ENCODE measurements at regions not wholly inside any gene's neighbourhood (a gene's known extent, or its start where the extent isn't known, plus 50 kb on each side); places are given as distances from the start of the nearest gene placed in this dataset.
A peak's percentile ranks its signal among the peaks of the same experiment; 100 is the strongest.

DNA sequence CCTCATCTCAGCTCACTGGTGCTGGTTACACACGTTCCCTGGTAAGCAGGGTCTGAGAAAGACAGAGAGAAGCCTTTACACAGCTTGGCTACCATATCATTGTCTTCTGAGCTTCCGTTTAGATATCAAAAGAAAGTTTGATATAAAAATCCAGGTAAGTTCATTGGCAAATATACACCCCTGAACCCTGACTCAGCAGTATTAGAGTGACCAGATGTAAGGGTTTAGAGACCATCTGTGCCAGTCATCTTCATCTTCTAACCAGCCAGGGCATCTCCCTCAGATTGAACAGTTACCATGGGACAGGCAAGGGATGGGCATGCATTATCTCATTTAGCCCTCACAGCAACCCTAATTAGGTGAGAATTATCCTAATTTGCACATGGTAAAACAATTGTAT is 232.1 kb downstream of the MED10 start:
- Histone ChIP-seq H3K4me3 (ENCODE audit: insufficient read depth, low read length) (no peak overlapping the region), H3K4me1 (ENCODE audit: insufficient read depth, low read length) (no peaks in the 10 kb centered on the region), H4K20me1 (ENCODE audit: insufficient read depth, low read length) (no peaks in the 10 kb centered on the region), H3K4me2 (ENCODE audit: insufficient read depth, low read length) (no peak overlapping the region), H3K36me3 (ENCODE audit: insufficient read depth, low read length) (no peaks in the 10 kb centered on the region), H3K27me3 (ENCODE audit: insufficient read depth, low read length) (no peaks in the 10 kb centered on the region), H2AFZ (ENCODE audit: low read length) (no peak overlapping the region), H3K27ac (ENCODE audit: low read depth, low read length) (no peak overlapping the region), H3K79me2 (ENCODE audit: insufficient read depth, low read length) (no peaks in the 10 kb centered on the region), H3K9me3 (ENCODE audit: low read depth, low read length) (no peaks in the 10 kb centered on the region)
- DNase-seq (ENCODE audit: insufficient read length, low spot score, missing footprints), result no peak
- TF ChIP-seq, protein P1, sequence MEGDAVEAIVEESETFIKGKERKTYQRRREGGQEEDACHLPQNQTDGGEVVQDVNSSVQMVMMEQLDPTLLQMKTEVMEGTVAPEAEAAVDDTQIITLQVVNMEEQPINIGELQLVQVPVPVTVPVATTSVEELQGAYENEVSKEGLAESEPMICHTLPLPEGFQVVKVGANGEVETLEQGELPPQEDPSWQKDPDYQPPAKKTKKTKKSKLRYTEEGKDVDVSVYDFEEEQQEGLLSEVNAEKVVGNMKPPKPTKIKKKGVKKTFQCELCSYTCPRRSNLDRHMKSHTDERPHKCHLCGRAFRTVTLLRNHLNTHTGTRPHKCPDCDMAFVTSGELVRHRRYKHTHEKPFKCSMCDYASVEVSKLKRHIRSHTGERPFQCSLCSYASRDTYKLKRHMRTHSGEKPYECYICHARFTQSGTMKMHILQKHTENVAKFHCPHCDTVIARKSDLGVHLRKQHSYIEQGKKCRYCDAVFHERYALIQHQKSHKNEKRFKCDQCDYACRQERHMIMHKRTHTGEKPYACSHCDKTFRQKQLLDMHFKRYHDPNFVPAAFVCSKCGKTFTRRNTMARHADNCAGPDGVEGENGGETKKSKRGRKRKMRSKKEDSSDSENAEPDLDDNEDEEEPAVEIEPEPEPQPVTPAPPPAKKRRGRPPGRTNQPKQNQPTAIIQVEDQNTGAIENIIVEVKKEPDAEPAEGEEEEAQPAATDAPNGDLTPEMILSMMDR (IDR thresholded peaks at IDR 0.05; ENCODE audit: extremely low read depth, low read depth, low read length), result no peak

DNA sequence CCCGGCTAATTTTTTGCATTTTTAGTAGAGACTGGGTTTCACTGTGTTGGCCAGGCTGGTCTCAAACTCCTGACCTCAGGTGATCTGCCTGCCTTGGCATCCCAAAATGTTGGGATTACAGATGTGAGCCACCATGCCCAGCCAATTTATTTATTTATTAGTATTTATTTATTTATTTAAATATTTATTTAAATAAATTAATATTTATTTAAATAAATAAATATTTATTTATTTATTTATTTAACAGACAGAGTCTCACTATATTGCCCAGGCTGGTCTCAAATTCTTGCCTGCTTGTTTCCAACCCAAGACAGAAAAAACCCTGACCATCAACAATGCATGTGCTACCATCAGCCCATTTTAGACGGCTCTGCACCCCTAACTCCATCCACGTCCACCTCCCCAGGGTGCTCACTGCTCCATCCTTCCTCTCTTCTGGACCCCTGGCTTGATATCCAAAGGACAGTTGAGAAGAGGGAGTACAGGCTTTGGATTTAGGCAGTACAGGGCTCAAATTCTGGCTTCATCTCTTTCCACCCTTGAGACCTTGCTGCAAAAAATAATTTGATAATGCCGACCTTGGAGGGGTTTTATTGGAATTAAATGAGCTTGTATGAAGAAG is 232.6 kb downstream of the MED10 start:
- TF ChIP-seq, protein P1 (IDR thresholded peaks at IDR 0.05; ENCODE audit: extremely low read depth, low read depth, low read length), result no peak
- Histone ChIP-seq H3K27ac (ENCODE audit: low read depth, low read length) (no peak overlapping the region), H3K27me3 (ENCODE audit: insufficient read depth, low read length) (no peaks in the 10 kb centered on the region), H3K4me3 (ENCODE audit: insufficient read depth, low read length) (no peak overlapping the region), H3K79me2 (ENCODE audit: insufficient read depth, low read length) (no peaks in the 10 kb centered on the region), H3K4me1 (ENCODE audit: insufficient read depth, low read length) (no peaks in the 10 kb centered on the region), H3K4me2 (ENCODE audit: insufficient read depth, low read length) (no peak overlapping the region), H4K20me1 (ENCODE audit: insufficient read depth, low read length) (no peaks in the 10 kb centered on the region), H2AFZ (ENCODE audit: low read length) (no peak overlapping the region), H3K36me3 (ENCODE audit: insufficient read depth, low read length) (no peaks in the 10 kb centered on the region), H3K9me3 (ENCODE audit: low read depth, low read length) (no peaks in the 10 kb centered on the region)
- no peak for DNase-seq (ENCODE audit: insufficient read length, low spot score, missing footprints)

DNA sequence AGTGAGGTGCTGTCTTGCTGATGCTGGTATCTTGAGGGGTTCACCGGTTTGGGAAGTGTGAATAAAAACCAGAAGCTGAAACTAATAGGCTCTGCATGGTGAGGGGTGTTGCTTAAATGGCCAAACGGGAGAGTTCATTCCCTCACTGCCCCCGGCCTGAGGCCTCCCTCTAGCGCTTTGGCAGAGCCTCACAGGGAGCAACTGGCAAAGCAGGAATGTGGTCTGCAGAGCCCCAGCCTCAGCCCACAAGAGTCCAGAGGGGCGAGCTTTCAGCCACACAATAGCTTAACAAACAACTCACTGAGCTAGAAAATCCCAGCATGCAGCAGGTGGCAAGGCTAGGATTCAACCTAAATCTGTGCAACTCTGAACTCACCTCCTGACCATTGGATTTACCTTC is 234.8 kb downstream of the MED10 start:
- Histone ChIP-seq H3K4me1 (ENCODE audit: insufficient read depth, low read length) (no peaks in the 10 kb centered on the region), H2AFZ (ENCODE audit: low read length) (no peak overlapping the region), H3K4me2 (ENCODE audit: insufficient read depth, low read length) (no peak overlapping the region), H3K27me3 (ENCODE audit: insufficient read depth, low read length) (no peaks in the 10 kb centered on the region), H3K36me3 (ENCODE audit: insufficient read depth, low read length) (no peaks in the 10 kb centered on the region), H4K20me1 (ENCODE audit: insufficient read depth, low read length) (no peaks in the 10 kb centered on the region), H3K79me2 (ENCODE audit: insufficient read depth, low read length) (no peaks in the 10 kb centered on the region), H3K27ac (ENCODE audit: low read depth, low read length) (no peak overlapping the region), H3K9me3 (ENCODE audit: low read depth, low read length) (no peaks in the 10 kb centered on the region), H3K4me3 (ENCODE audit: insufficient read depth, low read length) (no peak overlapping the region)
- TF ChIP-seq, protein P1 (IDR thresholded peaks at IDR 0.05; ENCODE audit: extremely low read depth, low read depth, low read length), result no peak
- DNase-seq (ENCODE audit: insufficient read length, low spot score, missing footprints), result peak; percentile 44

DNA sequence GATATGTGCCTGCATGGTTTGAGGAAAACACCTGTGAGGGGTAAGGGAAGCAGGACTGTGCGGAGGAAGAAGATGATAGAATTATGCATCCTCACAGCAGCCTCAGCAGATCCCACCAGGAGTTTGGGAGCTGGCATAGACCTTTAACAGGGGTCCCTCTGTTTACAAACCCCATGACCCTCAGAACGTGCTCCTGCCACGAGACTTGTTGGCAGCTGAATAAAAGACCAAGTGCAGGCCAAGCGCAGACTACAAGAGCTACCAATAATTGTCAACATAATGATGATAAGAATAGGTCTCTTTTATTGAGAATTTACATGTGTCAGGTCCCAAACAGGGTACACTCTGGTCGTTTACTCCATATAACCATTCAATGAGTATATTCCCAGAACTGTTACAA is 236.0 kb downstream of the MED10 start:
- TF ChIP-seq, protein P1 (IDR thresholded peaks at IDR 0.05; ENCODE audit: extremely low read depth, low read depth, low read length), result no peak
- Histone ChIP-seq H3K4me1 (ENCODE audit: insufficient read depth, low read length) (no peaks in the 10 kb centered on the region), H3K27me3 (ENCODE audit: insufficient read depth, low read length) (no peaks in the 10 kb centered on the region), H3K79me2 (ENCODE audit: insufficient read depth, low read length) (no peaks in the 10 kb centered on the region), H3K9me3 (ENCODE audit: low read depth, low read length) (no peaks in the 10 kb centered on the region), H3K4me2 (ENCODE audit: insufficient read depth, low read length) (no peak overlapping the region), H4K20me1 (ENCODE audit: insufficient read depth, low read length) (no peaks in the 10 kb centered on the region), H2AFZ (ENCODE audit: low read length) (no peak overlapping the region), H3K36me3 (ENCODE audit: insufficient read depth, low read length) (no peaks in the 10 kb centered on the region), H3K27ac (ENCODE audit: low read depth, low read length) (no peak overlapping the region), H3K4me3 (ENCODE audit: insufficient read depth, low read length) (no peak overlapping the region)
- DNase-seq (ENCODE audit: insufficient read length, low spot score, missing footprints), result no peak
